ENCODE measurements at regions not wholly inside any gene's neighbourhood (a gene's known extent, or its start where the extent isn't known, plus 50 kb on each side); places are given as distances from the start of the nearest gene placed in this dataset.
A peak's percentile ranks its signal among the peaks of the same experiment; 100 is the strongest.

GRCh38 chr6:99711925-99712324 lies 105.3 kb downstream of the PRDM13 start:
- POLR2A ChIA-PET (ENCODE audit: partially characterized antibody) = no interaction called here
- Histone ChIP-seq H4K8ac (ENCODE audit: extremely low read depth, insufficient read depth, low read length) (no peak overlapping the region), H4K91ac (replicated peaks; ENCODE audit: insufficient read length, low read length) (no peak overlapping the region), H3K27ac (ENCODE audit: low read depth, low read length) (no peak overlapping the region), H3K14ac (ENCODE audit: insufficient read length) (no peak overlapping the region), H2BK5ac (ENCODE audit: low read depth, low read length) (no peak overlapping the region), H2AK5ac (ENCODE audit: low read depth, low read length) (no peak overlapping the region), H3K4me1 (replicated peaks in 1 of 4; ENCODE audit: control insufficient read depth in 3 of 4, insufficient read depth in 4 of 4, low read length in 3 of 4) (no peaks in the 10 kb centered on the region), H3K4me3 (ENCODE audit: extremely low read depth in 1 of 4, insufficient read depth in 2 of 4, low read depth in 3 of 4, low read length in 4 of 4) (no peak overlapping the region), H3K36me3 (ENCODE audit: control insufficient read depth in 2 of 4, insufficient read depth in 4 of 4, low read length in 3 of 4) (no peaks in the 10 kb centered on the region), H3K4ac (replicated peaks; ENCODE audit: insufficient read length, low read depth, low read length) (no peak overlapping the region), H3K79me1 (ENCODE audit: low read depth, low read length) (no peaks in the 10 kb centered on the region), H3K9me3 (ENCODE audit: insufficient read depth in 2 of 2, low read depth in 1 of 2, low read length in 1 of 2) (no peaks in the 10 kb centered on the region), H3K27me3 (replicated peaks in 1 of 4; ENCODE audit: control insufficient read depth in 3 of 4, extremely low read depth in 1 of 4, insufficient read depth in 3 of 4, low read length in 3 of 4) (no peaks in the 10 kb centered on the region), H2BK20ac (ENCODE audit: low read length) (no peak overlapping the region), H2BK120ac (replicated peaks; ENCODE audit: low read depth, low read length) (no peak overlapping the region), H2BK12ac (ENCODE audit: low read depth, low read length) (no peak overlapping the region), H4K5ac (ENCODE audit: insufficient read length, low read depth, low read length) (no peak overlapping the region), H3K4me2 (ENCODE audit: insufficient read depth in 1 of 2, low read depth in 2 of 2, low read length in 2 of 2) (no peak overlapping the region), H3K23ac (ENCODE audit: insufficient read length) (no peak overlapping the region), H3K23me2 (ENCODE audit: low read depth, low read length) (no peaks in the 10 kb centered on the region), H3K79me2 (ENCODE audit: control insufficient read depth in 1 of 2, insufficient read depth in 2 of 2, low read length in 2 of 2) (no peaks in the 10 kb centered on the region), H3K56ac (replicated peaks; ENCODE audit: insufficient read length, low read depth, low read length) (no peak overlapping the region), H2AFZ (ENCODE audit: low read length) (peak overlapping the region; percentile 49; the same call in 1 of the 2 replicates), H3K18ac (ENCODE audit: extremely low read depth, low read length) (no peak overlapping the region), H4K20me1 (replicated peaks in 1 of 2; ENCODE audit: control insufficient read depth in 1 of 2, insufficient read depth in 2 of 2, low read length in 2 of 2) (no peaks in the 10 kb centered on the region), H2BK15ac (ENCODE audit: low read length) (no peak overlapping the region), H3K9ac (replicated peaks in 1 of 4; ENCODE audit: extremely low read depth in 1 of 4, low read depth in 3 of 4, low read length in 3 of 4) (no peak overlapping the region)
- WGBS, 2 experiments (ENCODE audit: extremely low coverage in 1 of 2, insufficient coverage in 1 of 2, insufficient read length in 1 of 2, insufficient replicate concordance in 2 of 2, low coverage in 1 of 2, low lambda C conversion rate in 2 of 2, missing lambda C conversion rate in 1 of 2) = 83% methylated on average over 6 of the region's 6 CpGs; no CpG with 5 or more reads in 1 of the 2 experiments
- no peak for DNase-seq (ENCODE audit: low read depth in 1 of 2, low spot score in 2 of 2)
- FAIRE-seq = no peak
- CTCF ChIA-PET (ENCODE audit: partially characterized antibody) = no interaction called here
- TF ChIP-seq CEBPB (IDR thresholded peaks at IDR 0.05; ENCODE audit: low read depth, low read length) = no peak
- TF ChIP-seq SIRT6 (IDR thresholded peaks at IDR 0.05; ENCODE audit: low read length) = no peak
- no peak for TF ChIP-seq POU5F1 (IDR thresholded peaks at IDR 0.05; ENCODE audit: low read depth, low read length)
- TF ChIP-seq CTBP2 (IDR thresholded peaks at IDR 0.05; ENCODE audit: borderline replicate concordance, insufficient read depth, insufficient read length, low read length) = no peak
- no peak for TF ChIP-seq TAF1 (IDR thresholded peaks at IDR 0.05; ENCODE audit: low read depth, low read length)
- TF ChIP-seq BACH1 (IDR thresholded peaks at IDR 0.05; ENCODE audit: low read length) = no peak
- no peak for TF ChIP-seq TEAD4 (IDR thresholded peaks at IDR 0.05; ENCODE audit: low read depth, low read length)
- no peak for TF ChIP-seq CTCF (IDR thresholded peaks at IDR 0.05; ENCODE audit: control extremely low read depth in 1 of 3, insufficient read depth in 1 of 3, low read depth in 1 of 3, low read length in 3 of 3)
- TF ChIP-seq USF2 (IDR thresholded peaks at IDR 0.05; ENCODE audit: low read length) = no peak
- TF ChIP-seq KDM4A (IDR thresholded peaks at IDR 0.05; ENCODE audit: low read depth, low read length, severe bottlenecking) = no peak
- no peak for TF ChIP-seq SIN3A (conservative IDR thresholded peaks at IDR 0.05 in 1 of 2, IDR thresholded peaks at IDR 0.05 in 1 of 2; ENCODE audit: low read depth in 1 of 2, low read length in 2 of 2)
- TF ChIP-seq GABPA (IDR thresholded peaks at IDR 0.05; ENCODE audit: borderline replicate concordance, insufficient read depth, low read length) = no peak

All from H1 (cell line).